Nucleus accumbens (tissue), 56 donors: ENCODE measurements at regions not wholly inside any gene's neighbourhood (a gene's known extent, or its start where the extent isn't known, plus 50 kb on each side); places are given as distances from the start of the nearest gene placed in this dataset.
"Not testable (repeated sequence)": the region's sequence is repeated elsewhere in the genome, so short reads cannot be mapped to it uniquely, and the experiment has no call there.

Experiments used
- DNase-seq, 56 donors: peaks; one replicate each; lab custom pipeline; 2025; lab: John Stamatoyannopoulos, UW

DNA sequence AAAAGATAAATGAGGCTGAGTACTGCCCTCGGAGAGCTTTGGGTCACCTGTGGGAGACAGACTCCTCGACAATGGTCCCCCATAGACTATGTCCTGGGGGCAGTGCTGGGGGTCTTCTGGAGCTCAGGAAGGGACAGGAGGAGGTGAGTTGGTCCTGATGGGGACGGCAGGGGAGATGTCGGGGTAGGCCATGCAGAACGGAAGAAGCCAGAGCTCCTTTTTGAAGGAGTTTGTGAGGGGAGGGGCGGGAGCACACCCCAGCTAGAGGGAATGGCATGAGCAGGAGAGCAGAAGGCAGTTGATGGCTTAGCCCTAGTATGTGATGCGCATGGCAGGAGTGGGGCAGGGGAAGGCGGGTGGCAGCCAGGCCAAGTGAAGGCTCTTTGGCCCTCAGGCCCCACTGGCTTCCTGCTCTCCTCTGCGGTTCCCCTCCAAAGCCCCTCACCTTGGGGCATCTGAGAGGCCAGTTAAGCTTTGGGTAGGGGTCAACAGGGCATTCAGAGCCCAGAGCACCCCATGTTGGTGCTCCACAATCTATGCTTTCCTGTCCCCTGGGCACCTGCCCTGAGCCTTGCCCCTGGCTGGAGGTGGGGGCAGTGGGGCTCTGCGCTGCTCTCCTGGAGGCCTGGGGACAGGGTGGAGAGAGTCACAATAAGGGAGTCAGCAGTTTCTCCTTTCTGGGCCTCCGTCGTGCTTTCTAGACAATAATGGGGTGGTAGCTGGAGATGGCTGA is 179.3 kb downstream of the SMAD6 start:
- no peak for DNase-seq

DNA sequence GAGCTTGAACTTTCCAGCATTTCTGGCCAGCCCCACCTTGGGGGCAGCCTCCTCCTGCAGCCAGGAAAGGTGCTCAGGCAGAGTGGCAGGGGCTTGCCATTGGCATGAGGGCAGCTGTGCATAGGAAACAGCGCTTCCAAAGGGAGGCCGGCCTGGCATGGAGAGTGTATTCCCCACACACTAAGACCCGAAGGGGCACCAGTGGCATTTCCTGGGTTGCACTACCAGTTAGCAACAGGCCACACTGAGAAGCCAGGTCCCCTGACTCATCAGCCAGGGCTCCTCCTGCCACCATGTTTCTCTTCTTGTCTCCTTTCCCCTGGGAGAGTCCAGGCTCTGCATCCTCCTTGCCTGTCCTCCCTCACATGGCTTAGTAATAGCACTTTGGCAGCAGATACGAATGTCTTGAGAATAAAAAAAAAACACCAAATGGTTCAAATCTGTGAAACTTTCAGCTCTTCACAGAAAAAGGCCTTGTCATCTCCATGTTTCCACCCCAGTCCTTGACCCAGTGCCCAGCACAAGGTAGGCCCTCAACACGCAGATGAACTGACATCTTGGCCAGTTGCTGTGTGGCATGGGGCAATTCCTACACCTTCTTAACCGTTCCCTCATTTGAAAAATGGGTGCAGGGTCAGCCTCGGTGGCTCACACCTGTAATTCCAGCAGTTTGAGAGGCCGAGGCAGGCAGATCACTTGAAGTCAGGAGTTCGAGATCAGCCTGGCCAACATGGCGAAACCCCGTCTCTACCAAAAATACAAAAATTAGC is 180.4 kb downstream of the SMAD6 start:
- no peak for DNase-seq

DNA sequence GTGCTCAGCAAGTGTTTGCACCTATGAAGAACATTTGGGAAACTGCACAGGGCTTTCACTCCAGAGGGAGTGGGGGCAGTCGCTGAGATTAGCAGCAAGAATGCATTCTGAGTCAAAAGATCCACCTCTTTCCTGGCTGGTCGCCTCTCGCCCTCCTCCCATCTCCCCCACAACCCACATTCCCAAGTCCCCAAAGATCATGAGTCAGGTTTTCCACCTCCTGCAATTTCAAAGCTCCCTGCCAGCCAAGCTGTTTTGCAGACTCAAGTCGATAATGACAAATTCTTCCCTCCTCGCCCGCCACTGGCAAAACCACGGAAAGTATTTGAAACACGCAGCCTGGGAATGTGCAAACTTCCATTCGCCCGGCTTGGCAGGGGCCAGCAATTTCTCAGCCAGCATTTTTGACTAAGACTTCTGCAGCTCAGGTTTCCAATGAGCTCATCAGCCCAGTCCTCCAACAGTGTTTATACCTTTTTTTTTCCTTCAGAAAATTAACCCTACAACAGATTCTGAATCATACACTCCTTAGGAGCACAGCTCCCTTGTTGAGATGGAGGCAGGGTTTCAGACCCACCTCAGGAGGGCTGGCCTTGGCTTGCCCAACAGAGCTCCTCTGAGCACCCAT is 181.4 kb downstream of the SMAD6 start:
- DNase-seq = peak in 35 of 56 donors; percentile 11 to 80 (median 37)

DNA sequence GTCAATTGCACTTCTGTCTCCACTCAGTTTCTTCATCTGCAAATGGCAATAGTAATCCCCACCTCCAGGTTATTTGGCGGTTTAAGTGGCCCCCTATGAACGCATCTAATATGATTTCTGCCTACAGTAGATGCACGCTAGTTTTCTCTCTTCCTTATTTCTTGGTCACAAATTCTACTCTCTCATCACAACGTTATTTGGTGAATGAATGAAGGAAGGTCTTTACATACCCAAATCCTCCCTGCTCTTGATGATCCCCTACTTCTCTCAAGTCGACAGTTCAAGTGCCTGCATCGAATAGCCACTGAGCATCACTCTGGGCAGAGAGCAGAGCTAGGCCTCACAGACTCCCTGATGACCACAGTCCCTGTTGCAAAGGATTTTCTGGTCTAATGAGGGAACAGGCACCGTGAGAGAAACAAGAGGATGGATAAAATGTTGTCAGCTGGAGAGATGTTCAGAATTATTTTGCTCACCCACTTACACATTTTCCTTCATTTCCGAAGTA is 181.2 kb upstream of the SMAD3 start:
- no peak for DNase-seq

DNA sequence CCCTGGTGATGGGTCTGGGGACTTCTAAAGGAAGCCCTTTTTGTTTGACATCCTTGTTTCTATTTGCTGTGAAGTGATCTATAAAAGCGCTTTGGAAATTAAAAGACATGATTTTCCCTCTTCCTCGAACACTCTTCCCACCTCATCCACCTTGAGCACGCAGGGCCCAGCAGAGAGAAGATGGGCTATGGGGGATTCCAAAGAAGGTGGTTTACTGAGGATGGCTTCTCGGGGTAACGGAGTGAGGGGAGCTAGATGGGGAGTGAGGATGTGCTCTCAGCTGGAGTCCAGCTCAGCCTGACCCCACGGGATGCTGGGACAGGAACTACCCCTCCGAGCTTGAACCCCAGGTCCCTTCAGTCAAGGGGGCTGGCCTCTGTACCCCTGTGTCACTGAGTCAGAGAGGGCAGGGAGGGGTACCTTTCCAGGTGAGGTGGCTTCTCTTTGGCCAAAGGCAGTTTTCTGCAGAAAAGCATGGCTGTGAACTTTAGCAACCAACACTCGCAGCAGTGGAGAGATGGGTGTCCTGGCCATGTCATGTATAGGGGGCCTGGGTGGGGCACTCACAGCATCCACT is 180.7 kb upstream of the SMAD3 start:
- no peak for DNase-seq

DNA sequence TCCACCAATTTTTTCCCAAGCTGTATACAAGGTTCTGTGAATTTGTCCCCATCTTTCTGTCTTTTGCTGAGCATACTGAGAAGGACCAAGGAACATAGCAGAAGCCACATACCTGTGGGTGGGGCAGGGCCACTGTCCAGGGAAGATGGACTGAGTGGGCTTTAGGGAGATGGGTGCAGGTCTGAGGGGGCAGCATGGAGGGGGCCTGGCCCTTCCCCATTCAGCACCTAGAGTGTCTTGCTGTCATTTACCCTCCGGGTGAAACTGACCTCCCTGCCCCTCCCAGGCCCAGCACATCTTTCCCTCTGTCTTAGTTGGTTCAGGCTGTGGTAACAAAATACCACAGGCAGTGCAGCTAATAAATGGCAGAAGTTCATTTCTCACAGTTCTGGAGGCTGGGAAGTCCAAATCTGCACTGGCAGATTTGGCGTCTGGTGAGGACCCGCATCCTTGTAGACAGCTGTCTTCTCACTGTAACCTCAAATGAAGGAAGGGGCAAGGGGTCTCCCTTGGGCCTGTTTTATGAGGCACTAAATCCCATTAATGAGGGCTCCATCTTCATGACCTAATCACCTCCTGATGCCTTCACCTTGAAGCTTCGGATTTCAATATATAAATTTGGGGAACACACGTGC is 180.0 kb upstream of the SMAD3 start:
- DNase-seq = no peak

DNA sequence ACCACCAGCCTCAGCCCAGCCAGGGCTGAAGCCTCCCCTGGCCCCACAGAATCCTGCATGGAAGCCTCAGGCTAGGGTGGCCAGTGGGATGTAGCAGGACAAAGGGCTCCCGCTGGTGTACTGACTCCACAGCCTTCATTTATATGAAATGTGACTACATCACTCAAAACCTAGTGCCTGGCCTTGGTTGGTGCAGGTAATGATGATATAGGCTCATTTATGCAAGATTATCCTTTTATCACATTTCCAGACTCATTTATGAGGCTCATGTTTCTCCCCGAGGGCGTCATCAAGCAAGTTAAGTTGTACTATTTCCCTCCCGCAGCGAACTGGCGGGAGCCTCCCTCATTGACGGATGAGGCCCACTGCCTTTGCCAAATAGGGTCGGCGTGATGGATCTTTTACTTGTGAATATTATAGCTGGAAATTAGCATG is 179.1 kb upstream of the SMAD3 start:
- no peak for DNase-seq

DNA sequence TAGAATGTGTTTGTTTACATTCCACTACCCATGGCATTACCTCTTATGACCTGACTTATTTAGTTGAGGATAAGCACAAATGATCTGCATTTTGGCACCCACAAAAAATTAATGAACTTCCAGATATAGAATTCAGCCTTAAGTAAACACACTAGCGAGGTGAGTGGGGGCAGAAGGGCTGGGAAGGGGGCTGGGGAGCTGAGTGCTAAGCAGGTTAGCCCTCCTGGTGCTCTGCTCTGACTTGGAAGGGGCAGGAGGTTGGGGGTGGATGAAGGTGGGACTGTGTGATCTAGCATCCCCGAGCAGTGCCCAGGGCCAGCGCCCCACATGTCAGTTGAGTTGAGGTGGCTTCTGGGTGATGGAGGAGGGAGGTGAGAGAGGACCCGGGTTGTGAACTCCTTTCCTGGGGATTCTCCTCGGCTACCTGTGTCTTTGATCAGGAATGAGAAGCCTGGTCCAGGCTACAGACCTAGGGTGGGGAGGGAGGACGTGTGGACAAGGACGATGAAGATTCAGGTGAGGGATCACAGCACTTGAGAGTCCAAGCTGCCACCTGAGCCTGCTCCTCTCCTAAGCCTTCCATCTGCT is 178.6 kb upstream of the SMAD3 start:
- DNase-seq = no peak

DNA sequence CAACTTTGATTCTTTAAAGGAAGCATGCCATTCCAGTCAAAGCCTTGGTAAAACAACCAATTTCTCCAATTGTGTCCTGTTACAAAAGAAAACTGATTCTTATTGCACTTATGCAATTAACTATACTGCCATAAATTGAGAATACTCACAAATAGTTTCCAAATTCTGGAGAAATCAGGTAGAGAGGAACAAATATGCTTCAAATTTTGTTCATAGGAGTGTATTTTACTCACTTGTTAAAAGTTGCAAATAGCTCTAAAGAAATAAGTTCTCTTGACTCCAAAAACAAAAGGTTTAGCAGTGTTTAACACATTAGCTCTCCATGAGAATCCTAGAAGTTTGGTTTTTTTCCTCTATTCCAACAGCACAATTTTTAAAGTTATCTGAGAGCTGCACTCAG is 176.1 kb upstream of the SMAD3 start:
- DNase-seq = not testable (repeated sequence)

DNA sequence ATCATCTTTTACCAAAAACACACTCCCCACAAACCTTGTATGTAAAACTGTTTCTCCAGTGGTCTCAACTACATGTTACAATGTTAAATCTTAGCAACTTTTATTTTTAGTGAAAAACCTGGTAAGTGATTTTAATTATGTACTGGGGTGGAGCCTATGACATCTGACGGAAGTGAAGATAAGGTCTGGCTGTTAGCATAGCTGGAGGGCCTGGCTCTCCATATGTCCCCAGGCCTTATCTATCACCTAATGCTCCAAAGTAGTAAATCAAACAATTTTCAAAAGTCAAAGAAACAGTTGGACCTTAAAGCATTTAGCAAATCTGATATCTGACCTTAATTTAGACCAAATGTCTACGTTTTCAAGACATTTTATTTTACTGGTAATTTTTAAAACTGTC is 173.6 kb upstream of the SMAD3 start:
- no peak for DNase-seq

DNA sequence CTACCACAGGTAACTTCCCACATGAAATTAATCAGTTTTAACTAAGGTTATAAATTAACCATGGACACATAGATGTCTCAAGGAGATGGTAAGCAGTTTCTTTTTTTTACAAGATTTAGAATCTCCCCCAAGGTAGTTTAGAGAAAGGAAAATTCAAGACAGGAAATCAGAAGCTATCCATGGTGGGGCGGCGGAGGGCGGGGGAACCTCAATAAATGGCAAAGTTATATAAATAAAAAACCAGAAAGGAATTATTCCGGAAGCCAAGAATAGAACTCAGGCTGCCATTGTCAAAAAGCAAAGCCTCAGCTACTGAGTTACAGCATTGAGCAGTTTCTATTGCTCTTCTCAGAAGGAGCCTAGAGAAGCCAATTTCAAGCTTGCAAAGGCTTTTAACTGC is 172.1 kb upstream of the SMAD3 start:
- DNase-seq = no peak

DNA sequence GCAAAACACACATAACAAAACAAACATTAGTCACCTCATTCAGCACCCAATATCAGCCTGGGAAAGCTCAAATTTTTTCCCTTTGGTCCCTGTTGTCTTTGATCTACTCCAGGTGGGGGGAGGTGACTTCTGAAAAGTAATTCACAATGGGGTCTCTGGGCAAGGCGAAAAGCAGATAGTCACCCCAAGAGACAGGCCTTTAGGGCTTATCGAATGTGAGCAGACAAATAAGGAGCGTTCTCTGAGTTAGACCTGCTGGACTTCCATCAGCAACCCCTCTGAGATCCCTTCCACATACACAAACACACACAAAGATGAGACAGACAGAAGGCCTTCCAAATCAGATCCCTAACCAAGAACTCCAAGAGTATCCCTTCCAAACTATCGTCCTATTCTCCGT is 171.0 kb upstream of the SMAD3 start:
- no peak for DNase-seq

DNA sequence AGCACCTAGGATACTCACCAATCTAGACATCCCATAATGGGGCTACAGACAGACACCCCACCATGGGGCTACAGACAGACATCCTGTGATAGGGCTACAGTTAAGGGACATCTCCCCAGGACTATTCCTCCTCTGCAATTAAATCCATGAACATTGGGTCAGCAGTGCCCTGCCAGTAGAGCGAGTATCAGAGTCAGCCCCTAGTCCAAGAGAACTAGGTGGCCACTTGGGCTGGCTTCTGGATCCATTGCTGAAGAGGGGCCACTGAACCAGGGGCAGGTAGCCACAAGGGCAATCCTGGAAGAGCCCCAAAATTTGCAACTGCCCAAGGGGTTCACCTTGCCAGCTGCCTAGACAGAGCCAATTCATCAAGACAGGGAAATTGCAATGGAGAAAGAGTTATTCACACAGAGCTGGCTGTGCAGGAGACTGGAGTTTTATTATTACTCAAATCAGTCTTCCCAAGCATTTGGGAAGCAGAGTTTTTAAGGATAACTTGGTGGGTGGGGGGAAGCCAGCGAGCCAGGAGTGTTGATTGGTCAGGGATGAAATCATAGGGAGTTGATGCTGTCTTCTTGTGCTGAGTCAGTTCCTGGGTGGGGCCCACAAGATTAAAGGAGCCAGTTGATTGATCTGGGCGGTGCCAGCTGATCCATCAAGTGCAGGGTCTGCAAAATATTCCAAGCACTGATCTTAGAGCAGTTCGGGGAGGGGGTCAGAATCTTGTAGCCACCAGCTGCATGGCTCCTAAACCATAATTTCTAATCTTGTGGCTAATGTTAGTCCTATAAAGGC is 170.2 kb upstream of the SMAD3 start:
- no peak for DNase-seq

DNA sequence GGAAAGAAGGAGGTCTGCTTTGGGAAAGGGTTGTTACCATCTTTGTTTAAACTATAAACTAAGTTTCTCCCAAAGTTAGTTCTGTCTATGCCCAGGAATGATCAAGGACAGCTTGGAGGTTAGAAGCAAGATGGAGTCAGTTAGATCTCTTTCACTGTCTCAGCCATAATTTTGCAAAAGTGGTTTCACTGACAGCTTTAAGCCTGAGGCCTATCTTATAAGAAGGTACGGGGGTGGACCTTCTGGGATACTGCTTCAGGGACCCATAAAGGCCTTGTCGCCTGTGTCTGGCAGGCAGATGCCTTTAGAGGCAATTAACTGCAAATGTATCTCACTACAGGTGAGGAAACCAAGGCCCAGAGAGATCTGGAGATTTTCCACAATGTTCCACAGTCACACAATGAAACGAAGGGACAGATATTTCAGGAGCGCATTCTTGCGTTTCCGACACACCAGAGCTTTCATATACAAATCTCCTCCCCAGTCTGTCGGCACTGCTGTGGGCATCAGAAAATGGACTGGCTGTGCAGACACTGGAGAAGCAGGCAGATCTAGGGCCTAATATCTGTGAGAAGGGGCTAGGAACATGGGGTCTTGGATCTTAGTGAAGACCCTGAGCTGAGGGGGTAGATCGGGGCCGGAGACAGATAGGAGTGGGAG is 169.5 kb upstream of the SMAD3 start:
- no peak for DNase-seq

DNA sequence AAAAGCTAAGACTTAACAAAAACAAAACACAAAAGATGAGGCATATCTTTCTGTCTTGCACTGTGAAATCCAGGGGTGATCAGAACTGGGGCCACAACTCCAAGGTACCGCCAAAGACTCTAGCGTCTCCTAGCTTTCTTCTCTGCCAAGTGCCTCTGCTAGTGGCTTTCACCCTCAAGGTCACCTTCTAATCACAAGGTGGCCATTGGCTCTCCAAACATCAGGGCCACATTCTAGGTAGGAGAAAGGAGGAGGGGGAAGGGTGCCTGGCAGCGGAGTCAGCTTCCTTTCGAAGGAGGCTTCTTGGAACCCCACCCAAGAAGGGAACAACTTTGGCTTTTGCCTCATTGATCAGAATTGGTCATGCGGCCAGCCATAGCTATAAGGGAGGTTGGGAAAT is 168.8 kb upstream of the SMAD3 start:
- no peak for DNase-seq

DNA sequence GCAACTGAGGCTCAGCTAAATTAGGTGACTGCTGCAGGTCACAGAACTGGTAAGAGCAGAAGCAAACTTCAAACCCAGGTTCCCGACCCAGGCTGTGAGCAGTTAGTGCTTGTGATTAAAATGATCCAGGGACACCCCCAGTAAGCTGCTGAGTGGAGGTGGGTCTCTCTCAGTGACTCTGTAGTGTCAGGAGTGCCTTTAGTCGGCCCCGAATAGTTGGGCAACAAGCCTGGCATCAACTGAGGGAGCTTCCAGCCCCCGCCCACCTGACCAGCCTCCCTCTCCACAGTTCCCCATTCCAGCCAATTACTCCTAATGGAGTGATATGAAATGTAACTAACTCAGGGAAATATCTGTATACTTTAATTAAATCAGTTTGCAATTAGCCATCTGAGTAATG is 168.0 kb upstream of the SMAD3 start:
- no peak for DNase-seq

DNA sequence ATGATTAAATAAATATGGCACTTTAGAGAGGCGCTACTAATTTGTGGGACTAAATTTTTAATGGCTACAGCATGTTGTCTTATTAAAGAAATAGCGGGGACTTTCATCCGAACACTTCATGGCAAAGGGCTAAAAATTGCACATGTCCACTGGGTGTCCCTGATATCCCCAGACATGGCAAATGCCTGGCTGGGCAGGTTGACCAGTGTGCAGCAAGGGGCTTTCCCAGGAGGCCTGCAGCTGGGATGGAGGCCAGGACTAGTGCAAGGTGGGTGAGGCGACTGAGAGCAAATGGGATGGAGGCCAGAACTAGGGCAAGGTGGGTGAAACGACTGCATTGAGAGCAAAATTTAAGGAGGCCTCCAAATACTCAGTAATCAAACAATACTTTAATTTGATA is 167.4 kb upstream of the SMAD3 start:
- no peak for DNase-seq

DNA sequence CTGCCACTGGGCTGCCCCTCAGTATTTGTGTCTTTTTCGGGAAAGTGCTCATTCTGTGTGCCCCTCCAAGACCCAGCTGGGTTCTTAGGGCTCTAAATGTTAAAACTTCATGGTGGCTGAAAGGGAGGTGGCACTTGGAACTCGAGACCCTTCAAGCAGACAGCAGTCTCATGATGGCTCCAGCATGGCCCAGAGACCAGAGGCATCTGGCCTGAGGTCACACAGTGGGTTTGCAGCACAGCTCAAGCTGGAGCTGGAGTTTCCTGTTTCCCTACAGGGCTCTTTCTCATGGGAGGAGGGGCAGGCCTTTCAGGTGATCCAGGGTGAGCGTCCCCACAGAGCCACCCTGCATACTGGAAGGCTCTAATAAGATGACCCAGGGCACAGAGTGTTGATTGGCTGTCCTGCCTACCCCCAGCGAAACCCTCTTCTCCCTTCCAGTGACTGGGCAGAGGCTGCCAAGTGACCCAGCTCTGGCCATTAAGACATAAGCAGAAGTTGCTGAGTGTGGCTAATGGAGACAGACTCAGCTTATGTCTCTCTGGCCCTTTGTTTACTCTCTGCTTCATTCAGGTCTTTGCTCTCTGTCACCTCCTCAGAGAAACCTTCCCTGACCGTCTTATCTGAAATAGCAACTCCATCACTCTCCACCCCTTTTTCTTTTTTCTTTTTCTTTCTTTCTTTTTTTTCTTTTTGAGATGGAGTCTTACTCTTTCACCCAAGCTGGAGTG is 166.6 kb upstream of the SMAD3 start:
- no peak for DNase-seq
